GM12878 (cell line): ENCODE measurements at regions not wholly inside any gene's neighbourhood (a gene's known extent, or its start where the extent isn't known, plus 50 kb on each side); places are given as distances from the start of the nearest gene placed in this dataset.

Experiments used
- ATAC-seq: fragments of 200-7000 bp; cut with Tn5 transposase; 3 replicates; pipeline ENCODE4 v1.9.1; 2020; ENCODE audit warnings: mild to moderate bottlenecking, moderate library complexity
- BruUV-seq: library from RNA; stranded (reverse); fragments of 400-500 nt; replicated peaks from 2 replicates; lab custom pipeline; 2021; lab: Mats Ljungman, UMichigan
- CTCF ChIA-PET: fragments of 300-600 bp; sonication (Branson Sonifier 250); formaldehyde crosslinking; extraction: SDS; loops from one replicate; lab custom pipeline; 2021; ENCODE audit warnings: inconsistent platforms; lab: Yijun Ruan, JAX
- POLR2A ChIA-PET: fragments of 350-600 bp; formaldehyde crosslinking; extraction: SDS; loops from one replicate; lab custom pipeline; 2021; ENCODE audit warnings: inconsistent platforms; lab: Charles Lee
- RAD21 ChIA-PET: fragments of 300-600 bp; sonication (Branson Sonifier 250); formaldehyde crosslinking; loops from one replicate; lab custom pipeline; 2023; ENCODE audit warnings: antibody characterized with exemption; ENCODE audit not compliant: unreplicated experiment; lab: Charles Lee
- SMC1A ChIA-PET: fragments of 300-600 bp; sonication (Branson Sonifier 250); formaldehyde crosslinking; loops from one replicate; lab custom pipeline; 2023; ENCODE audit not compliant: unreplicated experiment, uncharacterized antibody; lab: Charles Lee
- DNase-seq: peaks from one replicate; pipeline ENCODE4 v3.0.0-alpha.2; 2011; ENCODE audit warnings: low read depth, low spot score
- FAIRE-seq: peaks from 3 replicates; lab custom pipeline; 2011; peaks lifted over from hg19 to GRCh38; lab: Jason Lieb, UNC
- H2AFZ ChIP-seq: 2 replicates; pipeline ENCODE4 v1.6.0; 2011; ENCODE audit warnings: low read depth, low read length, control low read depth; ENCODE audit not compliant: control insufficient read depth
- H3K27ac ChIP-seq: 2 replicates; pipeline ENCODE4 v1.5.1; 2011; ENCODE audit warnings: control low read depth; ENCODE audit not compliant: control insufficient read depth, insufficient read depth
- H3K27me3 ChIP-seq, 2 experiments: replicated peaks in 1 of 2; 2 replicates each; pipeline versions ENCODE4 v1.6.0 to v1.6.1; 2011; ENCODE audit warnings: low read length in 1 of 2; ENCODE audit not compliant: control insufficient read depth in 2 of 2, insufficient read depth in 2 of 2
- H3K36me3 ChIP-seq, 2 experiments: 2 replicates each; pipeline ENCODE4 v1.5.1; 2011; ENCODE audit warnings: low read length in 1 of 2; ENCODE audit not compliant: control insufficient read depth in 2 of 2, insufficient read depth in 2 of 2
- H3K4me1 ChIP-seq: 2 replicates; pipeline ENCODE4 v1.6.1; 2011; ENCODE audit warnings: mild to moderate bottlenecking, low read length, moderate library complexity, mixed read lengths; ENCODE audit not compliant: control insufficient read depth, insufficient read depth
- H3K4me2 ChIP-seq: 2 replicates; pipeline ENCODE4 v1.6.0; 2011; ENCODE audit warnings: control low read depth; ENCODE audit not compliant: control insufficient read depth, insufficient read depth
- H3K4me3 ChIP-seq: fragments of 200-600 bp; sonication (generic); 2 replicates; pipeline ENCODE4 v1.5.1; 2016
- H3K79me2 ChIP-seq: 2 replicates; pipeline ENCODE4 v1.6.0; 2011; ENCODE audit warnings: low read length; ENCODE audit not compliant: control insufficient read depth, insufficient read depth
- H3K9ac ChIP-seq: 2 replicates; pipeline ENCODE4 v1.8.0; 2011; ENCODE audit warnings: low read length, control low read depth, mixed read lengths; ENCODE audit not compliant: control insufficient read depth, insufficient read depth
- H3K9me3 ChIP-seq: replicated peaks from 3 replicates; pipeline ENCODE4 v1.5.1; 2011; ENCODE audit warnings: mild to moderate bottlenecking, low read length; ENCODE audit not compliant: control insufficient read depth, insufficient read depth
- H4K20me1 ChIP-seq: 2 replicates; pipeline ENCODE4 v1.6.0; 2011; ENCODE audit not compliant: control insufficient read depth, insufficient read depth
- DPF2 ChIP-seq: fragments of 450-650 bp; IDR thresholded peaks from 2 replicates; pipeline ENCODE4 v1.6.1; 2017; ENCODE audit warnings: mild to moderate bottlenecking
- EP300 ChIP-seq, 2 experiments: fragments of 150-350 bp in 1 of 2; IDR thresholded peaks; 2 replicates each; pipeline ENCODE4 v1.6.1; 2011 to 2012; ENCODE audit warnings: low read depth in 2 of 2, low read length in 2 of 2, borderline replicate concordance in 1 of 2, improper control_type of control experiment in 1 of 2, inconsistent platforms in 1 of 2; ENCODE audit not compliant: control insufficient read depth in 1 of 2
- FOXK2 ChIP-seq: fragments of 450-650 bp; IDR thresholded peaks from 2 replicates; pipeline ENCODE4 v1.6.1; 2017; ENCODE audit warnings: mild to moderate bottlenecking, moderate library complexity
- KLF5 ChIP-seq: fragments of 450-650 bp; IDR thresholded peaks from 2 replicates; pipeline ENCODE4 v1.6.1; 2014; ENCODE audit warnings: mild to moderate bottlenecking; ENCODE audit not compliant: partially characterized antibody
- NFXL1 ChIP-seq: fragments of 450-650 bp; IDR thresholded peaks from 2 replicates; pipeline ENCODE4 v1.6.1; 2017; ENCODE audit warnings: antibody characterized with exemption, mild to moderate bottlenecking, borderline replicate concordance
- POLR2A ChIP-seq: IDR thresholded peaks from 2 replicates; pipeline ENCODE4 v1.6.1; 2011; ENCODE audit warnings: low read depth, mild to moderate bottlenecking, low read length
- PRDM15 ChIP-seq: fragments of 450-650 bp; formaldehyde crosslinking; IDR thresholded peaks from 2 replicates; pipeline ENCODE4 v1.4.0; 2020; ENCODE audit warnings: mild to moderate bottlenecking, moderate library complexity
- SREBF1 ChIP-seq: IDR thresholded peaks from 2 replicates; pipeline ENCODE4 v1.6.1; 2012; ENCODE audit warnings: mild to moderate bottlenecking, low read length
- STAT1 ChIP-seq: fragments of 450-650 bp; conservative IDR thresholded peaks from 2 replicates; pipeline ENCODE4 v1.6.1; 2014; ENCODE audit warnings: antibody characterized with exemption, mild to moderate bottlenecking
- TAF1 ChIP-seq: IDR thresholded peaks from 2 replicates; pipeline ENCODE4 v1.6.1; 2011; ENCODE audit warnings: mild to moderate bottlenecking, low read depth, low read length, borderline replicate concordance
- ZZZ3 ChIP-seq: IDR thresholded peaks from 2 replicates; pipeline ENCODE4 v1.6.1; 2011; ENCODE audit warnings: low read depth; ENCODE audit not compliant: control insufficient read depth, insufficient read length
- WGBS: methylation state at CpG from one replicate; pipeline ENCODE4 v1.1.6; 2016; ENCODE audit warnings: low lambda C conversion rate; ENCODE audit not compliant: insufficient replicate concordance, insufficient coverage; ENCODE audit errors: missing lambda C conversion rate; 5-methylcytosine and 5-hydroxymethylcytosine counted together
- in situ Hi-C: fragments of 300-500 bp; cut with MboI; formaldehyde crosslinking; loops from 9 replicates; pipeline ENCODE4 v1.14.3; 2018; ENCODE audit warnings: mixed read lengths
- intact Hi-C: fragments of 100-400 bp; cut with micrococcal nuclease; formaldehyde crosslinking; loops from one replicate; pipeline ENCODE4 v1.14.2; 2022; ENCODE audit not compliant: unreplicated experiment

DNA sequence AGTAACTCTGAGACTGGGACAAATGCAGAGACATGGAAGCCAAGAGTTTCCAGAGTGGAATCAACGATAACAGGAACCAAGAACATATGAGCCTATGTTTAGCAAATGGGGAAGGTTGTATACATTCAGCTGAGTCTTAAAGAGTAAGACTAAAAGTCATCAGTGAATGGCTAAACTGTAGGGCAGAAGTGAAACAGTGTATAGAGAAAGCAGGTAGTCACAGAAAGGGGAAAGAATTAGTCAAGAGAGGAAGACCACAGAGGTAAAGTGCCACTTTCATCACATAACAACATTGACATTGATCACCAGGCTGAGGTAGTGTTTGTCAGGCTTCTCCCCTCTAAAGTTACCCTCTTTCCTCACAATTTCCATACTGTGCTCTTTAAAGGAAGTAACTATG, 306.5 kb upstream of the SPTLC3 start (continued):
- TF ChIP-seq PRDM15 (CRISPR knock-in tag) (no peak), EP300 (IDR thresholded peaks at IDR 0.05; ENCODE audit: borderline replicate concordance in 1 of 2, control insufficient read depth in 1 of 2, low read depth in 2 of 2, low read length in 2 of 2) (no peak), SREBF1 (no peak), POLR2A (no peak), ZZZ3 (no peak), FOXK2 (no peak), KLF5 (no peak)

GRCh38 chr20:12715371-12715770, 293.4 kb upstream of the SPTLC3 start:
- H2AFZ ChIP-seq, result no peak overlapping the region
- no peaks in the 10 kb centered on the region for H3K36me3 ChIP-seq
- H3K4me2 ChIP-seq, result no peak overlapping the region
- H3K4me1 ChIP-seq, result no peaks in the 10 kb centered on the region
- no peaks in the 10 kb centered on the region for H4K20me1 ChIP-seq
- no peak for TF ChIP-seq STAT1
- no peak for TF ChIP-seq TAF1
- TF ChIP-seq NFXL1, result no peak
- TF ChIP-seq DPF2, result no peak
- no peak for FAIRE-seq
- no peaks in the 10 kb centered on the region for H3K27me3 ChIP-seq
- in situ Hi-C loops (no loop called here), intact Hi-C loops (no loop called here)
- RAD21 ChIA-PET, result no interaction called here
- CTCF ChIA-PET, result no interaction called here
- no peak for DNase-seq
- no peak overlapping the region for H3K27ac ChIP-seq
- H3K79me2 ChIP-seq, result no peaks in the 10 kb centered on the region
- no peak for ATAC-seq
- 6% methylated on average over 2 of the region's 2 CpGs for WGBS
- H3K9ac ChIP-seq, result no peak overlapping the region
- no peaks in the 10 kb centered on the region for H3K9me3 ChIP-seq
- H3K4me3 ChIP-seq, result no peak overlapping the region
- SMC1A ChIA-PET, result no interaction called here
- BruUV-seq, result no TSS peak
- POLR2A ChIA-PET, result no interaction called here
